PFSK-1 (cell line): ENCODE measurements at regions not wholly inside any gene's neighbourhood (a gene's known extent, or its start where the extent isn't known, plus 50 kb on each side); places are given as distances from the start of the nearest gene placed in this dataset.

Experiments used
- FOXP2 ChIP-seq: optimal IDR thresholded peaks from 2 replicates; pipeline ENCODE3; 2011; ENCODE audit warnings: borderline replicate concordance, control low read depth, inconsistent platforms; ENCODE audit not compliant: insufficient read depth; ENCODE audit errors: extremely low read length, extremely low read depth
- POLR2AphosphoS5 ChIP-seq: IDR thresholded peaks from 2 replicates; pipeline ENCODE4 v1.6.1; 2012; ENCODE audit warnings: low read depth, mild to moderate bottlenecking, control low read depth, low read length, moderate library complexity
- SIN3A ChIP-seq: IDR thresholded peaks from 2 replicates; pipeline ENCODE4 v1.6.1; 2012; ENCODE audit warnings: mild to moderate bottlenecking, low read length, moderate library complexity, borderline replicate concordance; ENCODE audit not compliant: insufficient read depth
- TAF1 ChIP-seq: IDR thresholded peaks from 2 replicates; pipeline ENCODE4 v1.6.1; 2012; ENCODE audit warnings: low read length, control low read depth, borderline replicate concordance; ENCODE audit not compliant: insufficient read depth
- TF ChIP-seq, protein P1 (sequence below), 2 experiments: IDR thresholded peaks; 2 replicates each; pipeline versions ENCODE4 v1.6.1 to v1.8.0; 2011 to 2012; ENCODE audit warnings: low read depth in 2 of 2, low read length in 2 of 2, control low read depth in 1 of 2, inconsistent platforms in 1 of 2, mild to moderate bottlenecking in 1 of 2, moderate library complexity in 1 of 2; ENCODE audit not compliant: insufficient read depth in 1 of 2

DNA sequence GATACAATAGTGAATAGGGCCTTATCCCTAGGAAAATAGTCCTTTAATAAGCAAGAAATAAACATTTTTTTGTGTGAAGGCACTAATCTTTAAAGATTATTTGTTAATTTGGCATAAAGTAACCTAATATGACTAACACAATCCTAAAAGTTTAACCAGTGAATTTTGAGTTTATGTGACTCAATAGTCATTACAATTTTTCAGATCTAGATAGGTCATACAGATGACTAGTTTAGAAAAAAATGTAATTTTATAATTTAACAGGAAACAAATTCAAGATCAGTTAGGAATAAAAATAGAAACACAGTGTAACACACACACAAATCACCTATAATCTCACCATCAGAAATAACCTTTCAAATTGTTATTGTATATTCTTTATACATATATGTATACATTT is 620.7 kb upstream of the ALCAM start:
- TF ChIP-seq TAF1 (no peak), FOXP2 (no peak), POLR2AphosphoS5 (no peak), SIN3A (no peak)
- TF ChIP-seq, protein P1, sequence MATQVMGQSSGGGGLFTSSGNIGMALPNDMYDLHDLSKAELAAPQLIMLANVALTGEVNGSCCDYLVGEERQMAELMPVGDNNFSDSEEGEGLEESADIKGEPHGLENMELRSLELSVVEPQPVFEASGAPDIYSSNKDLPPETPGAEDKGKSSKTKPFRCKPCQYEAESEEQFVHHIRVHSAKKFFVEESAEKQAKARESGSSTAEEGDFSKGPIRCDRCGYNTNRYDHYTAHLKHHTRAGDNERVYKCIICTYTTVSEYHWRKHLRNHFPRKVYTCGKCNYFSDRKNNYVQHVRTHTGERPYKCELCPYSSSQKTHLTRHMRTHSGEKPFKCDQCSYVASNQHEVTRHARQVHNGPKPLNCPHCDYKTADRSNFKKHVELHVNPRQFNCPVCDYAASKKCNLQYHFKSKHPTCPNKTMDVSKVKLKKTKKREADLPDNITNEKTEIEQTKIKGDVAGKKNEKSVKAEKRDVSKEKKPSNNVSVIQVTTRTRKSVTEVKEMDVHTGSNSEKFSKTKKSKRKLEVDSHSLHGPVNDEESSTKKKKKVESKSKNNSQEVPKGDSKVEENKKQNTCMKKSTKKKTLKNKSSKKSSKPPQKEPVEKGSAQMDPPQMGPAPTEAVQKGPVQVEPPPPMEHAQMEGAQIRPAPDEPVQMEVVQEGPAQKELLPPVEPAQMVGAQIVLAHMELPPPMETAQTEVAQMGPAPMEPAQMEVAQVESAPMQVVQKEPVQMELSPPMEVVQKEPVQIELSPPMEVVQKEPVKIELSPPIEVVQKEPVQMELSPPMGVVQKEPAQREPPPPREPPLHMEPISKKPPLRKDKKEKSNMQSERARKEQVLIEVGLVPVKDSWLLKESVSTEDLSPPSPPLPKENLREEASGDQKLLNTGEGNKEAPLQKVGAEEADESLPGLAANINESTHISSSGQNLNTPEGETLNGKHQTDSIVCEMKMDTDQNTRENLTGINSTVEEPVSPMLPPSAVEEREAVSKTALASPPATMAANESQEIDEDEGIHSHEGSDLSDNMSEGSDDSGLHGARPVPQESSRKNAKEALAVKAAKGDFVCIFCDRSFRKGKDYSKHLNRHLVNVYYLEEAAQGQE (IDR thresholded peaks at IDR 0.05; ENCODE audit: insufficient read depth in 1 of 2, low read depth in 2 of 2, low read length in 2 of 2), result no peak

DNA sequence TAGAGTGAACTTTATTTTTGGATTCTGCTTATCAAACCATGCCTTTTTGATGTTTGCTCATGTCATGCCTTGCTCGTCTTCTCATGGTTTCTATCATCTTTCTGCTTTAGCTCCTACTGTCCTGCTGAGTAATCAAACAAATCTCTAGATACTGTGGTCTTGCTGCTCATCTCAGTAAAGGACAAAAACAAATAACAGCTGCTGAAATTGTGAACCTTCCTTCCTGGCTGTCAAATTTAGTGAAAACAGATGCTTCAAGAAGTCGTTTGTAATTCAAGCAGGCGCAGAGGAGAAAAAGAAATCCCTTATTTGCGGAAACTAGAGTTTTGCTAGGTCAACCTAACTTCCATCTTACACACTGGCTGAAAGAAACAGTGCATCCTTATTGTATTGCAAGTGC is 616.1 kb upstream of the ALCAM start:
- no peak for TF ChIP-seq FOXP2
- TF ChIP-seq SIN3A, result no peak
- TF ChIP-seq POLR2AphosphoS5, result no peak
- TF ChIP-seq, protein P1 (IDR thresholded peaks at IDR 0.05; ENCODE audit: insufficient read depth in 1 of 2, low read depth in 2 of 2, low read length in 2 of 2), result no peak
- TF ChIP-seq TAF1, result no peak

DNA sequence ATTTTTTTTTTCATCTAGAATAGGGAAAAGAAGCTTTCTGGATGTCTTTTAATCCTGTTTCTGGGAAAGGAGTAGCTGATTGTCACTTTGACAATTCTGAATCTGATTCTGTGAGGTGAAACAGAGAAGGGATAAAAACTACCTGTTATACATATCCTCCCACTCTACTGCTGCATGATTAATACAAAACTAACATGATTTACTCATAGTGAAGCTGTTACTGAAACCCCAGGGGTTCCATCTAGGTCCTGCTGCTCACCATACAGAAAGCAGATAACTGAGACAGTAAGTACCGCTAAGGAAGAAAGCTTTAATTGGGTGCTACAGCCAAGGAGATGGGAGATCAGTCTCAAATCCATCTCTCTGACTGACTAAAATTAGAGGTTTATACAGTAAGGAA is 610.9 kb upstream of the ALCAM start:
- TF ChIP-seq, protein P1 (IDR thresholded peaks at IDR 0.05; ENCODE audit: insufficient read depth in 1 of 2, low read depth in 2 of 2, low read length in 2 of 2), result no peak
- TF ChIP-seq POLR2AphosphoS5 (no peak), SIN3A (no peak), FOXP2 (no peak), TAF1 (no peak)

DNA sequence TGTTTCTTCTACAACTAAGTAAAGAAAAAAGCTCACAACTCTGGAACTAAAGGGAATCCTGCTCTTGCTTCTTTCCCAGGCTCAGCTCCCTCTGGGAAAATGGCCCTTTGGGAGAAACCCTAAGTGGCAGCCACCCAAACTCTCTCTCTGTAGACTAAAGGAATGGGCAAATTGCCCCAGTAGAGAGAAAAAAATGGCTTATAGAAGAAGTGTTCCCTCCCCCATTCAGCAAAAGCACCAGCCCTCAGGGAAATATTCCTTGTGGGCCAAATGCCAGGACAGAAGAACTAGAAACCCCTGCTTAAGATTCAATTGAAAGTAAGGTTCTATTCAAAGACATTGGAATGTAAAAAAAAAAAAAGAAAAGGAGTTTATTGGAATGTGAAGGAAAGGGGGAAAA is 603.7 kb upstream of the ALCAM start:
- TF ChIP-seq POLR2AphosphoS5 (no peak), TAF1 (no peak), FOXP2 (no peak), SIN3A (no peak)
- TF ChIP-seq, protein P1 (IDR thresholded peaks at IDR 0.05; ENCODE audit: insufficient read depth in 1 of 2, low read depth in 2 of 2, low read length in 2 of 2), result no peak

DNA sequence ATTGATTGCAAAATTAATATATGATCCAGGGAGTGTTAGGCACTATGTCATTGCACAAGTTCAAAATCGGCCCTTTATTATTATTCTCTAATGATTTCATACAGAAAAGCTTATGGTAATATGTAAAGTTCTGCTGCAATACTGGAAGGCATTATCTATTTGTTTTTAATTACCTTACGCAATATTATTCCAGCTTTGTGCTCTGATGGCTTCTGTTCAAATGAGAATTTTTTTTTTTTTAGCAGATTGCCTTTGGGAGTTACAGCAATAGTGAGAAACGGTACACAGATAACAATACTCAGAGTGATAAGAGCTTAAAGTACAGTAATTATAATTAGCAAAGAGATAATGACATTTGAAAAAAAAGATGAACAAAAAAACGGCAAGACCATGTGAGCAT is 602.2 kb upstream of the ALCAM start:
- TF ChIP-seq TAF1 (no peak), POLR2AphosphoS5 (no peak), FOXP2 (no peak), SIN3A (no peak)
- TF ChIP-seq, protein P1 (IDR thresholded peaks at IDR 0.05; ENCODE audit: insufficient read depth in 1 of 2, low read depth in 2 of 2, low read length in 2 of 2), result no peak
